HG03280 (cell line): ENCODE measurements at regions not wholly inside any gene's neighbourhood (a gene's known extent, or its start where the extent isn't known, plus 50 kb on each side); places are given as distances from the start of the nearest gene placed in this dataset.
"Not testable (repeated sequence)": the region's sequence is repeated elsewhere in the genome, so short reads cannot be mapped to it uniquely, and the experiment has no call there.

ENCODE experiments used
- ATAC-seq: cut with Tn5 transposase; IDR thresholded peaks from one replicate; pipeline ENCODE4 v1.9.1; 2021; ENCODE audit warnings: mild to moderate bottlenecking, moderate library complexity; ENCODE audit not compliant: unreplicated experiment

GRCh38 chr6:155646443-155646842 is 190.8 kb upstream of the NOX3 start:
- no peak for ATAC-seq

GRCh38 chr6:155645325-155645724 is 189.7 kb upstream of the NOX3 start:
- no peak for ATAC-seq

GRCh38 chr6:155641603-155642002 is 186.0 kb upstream of the NOX3 start:
- ATAC-seq: no peak

- no peak for ATAC-seq
These were observed 182.6 kb upstream of the NOX3 start for GRCh38 chr6:155638200-155638599.

GRCh38 chr6:155635416-155635815 is 179.8 kb upstream of the NOX3 start:
- ATAC-seq: no peak

GRCh38 chr6:155630085-155630484 is 174.4 kb upstream of the NOX3 start:
- ATAC-seq: no peak

- ATAC-seq: no peak
These were observed 174.0 kb upstream of the NOX3 start for GRCh38 chr6:155629652-155630051.

- ATAC-seq: peak; percentile 75
These were observed 172.7 kb upstream of the NOX3 start for GRCh38 chr6:155628306-155628705.

GRCh38 chr6:155627722-155628212 is 172.1 kb upstream of the NOX3 start:
- not testable (repeated sequence) for ATAC-seq

GRCh38 chr6:155623450-155624178 is 168.0 kb upstream of the NOX3 start:
- ATAC-seq: no peak

GRCh38 chr6:155614606-155615005 is 159.0 kb upstream of the NOX3 start:
- no peak for ATAC-seq

- no peak for ATAC-seq
These were observed 156.1 kb upstream of the NOX3 start for GRCh38 chr6:155611742-155612141.

- ATAC-seq: no peak
These were observed 149.4 kb upstream of the NOX3 start for GRCh38 chr6:155604991-155605390.

- ATAC-seq: no peak
These were observed 143.9 kb upstream of the NOX3 start for GRCh38 chr6:155599561-155599960.

- ATAC-seq: no peak
These were observed 143.5 kb upstream of the NOX3 start for GRCh38 chr6:155599160-155599559.

GRCh38 chr6:155595284-155595683 is 139.6 kb upstream of the NOX3 start:
- ATAC-seq: no peak

GRCh38 chr6:155591741-155592140 is 136.1 kb upstream of the NOX3 start:
- ATAC-seq: no peak

- ATAC-seq: no peak
These were observed 133.6 kb upstream of the NOX3 start for GRCh38 chr6:155589190-155589589.

- no peak for ATAC-seq
These were observed 132.2 kb upstream of the NOX3 start for GRCh38 chr6:155587817-155588216.

GRCh38 chr6:155586090-155586489 is 130.5 kb upstream of the NOX3 start:
- no peak for ATAC-seq

- peak; percentile 74 for ATAC-seq
These were observed 128.4 kb upstream of the NOX3 start for GRCh38 chr6:155584006-155584405.

- no peak for ATAC-seq
These were observed 126.7 kb upstream of the NOX3 start for GRCh38 chr6:155582016-155582991.
